Epithelial cell of esophagus (primary cell): ENCODE measurements at regions not wholly inside any gene's neighbourhood (a gene's known extent, or its start where the extent isn't known, plus 50 kb on each side); places are given as distances from the start of the nearest gene placed in this dataset.

Experiments used
- DNase-seq: peaks from one replicate; pipeline ENCODE4 v3.0.0; 2010; ENCODE audit warnings: low read depth
- H3K4me3 ChIP-seq: 2 replicates; pipeline ENCODE4 v1.5.1; 2011; ENCODE audit warnings: mild to moderate bottlenecking, low read length, control low read depth
- CTCF ChIP-seq: IDR thresholded peaks from 2 replicates; pipeline ENCODE4 v1.5.1; 2011; ENCODE audit warnings: low read depth, mild to moderate bottlenecking, low read length, control low read depth, inconsistent platforms; ENCODE audit not compliant: insufficient read depth; ENCODE audit errors: missing control alignments

- TF ChIP-seq CTCF: no peak
- no peak overlapping the region for H3K4me3 ChIP-seq
- no peak for DNase-seq
Observed at GRCh38 chr1:87744763-87745162, 416.1 kb downstream of the LMO4 start.

- DNase-seq: no peak
- no peak for TF ChIP-seq CTCF
- H3K4me3 ChIP-seq: no peak overlapping the region
Observed at GRCh38 chr1:87753366-87753765, 424.7 kb downstream of the LMO4 start.

GRCh38 chr1:87754139-87754538, 425.5 kb downstream of the LMO4 start:
- DNase-seq: no peak
- TF ChIP-seq CTCF: no peak
- no peak overlapping the region for H3K4me3 ChIP-seq

GRCh38 chr1:87757676-87758075, 429.0 kb downstream of the LMO4 start:
- no peak for TF ChIP-seq CTCF
- DNase-seq: no peak
- H3K4me3 ChIP-seq: no peak overlapping the region

GRCh38 chr1:87759421-87760087, 430.9 kb downstream of the LMO4 start:
- TF ChIP-seq CTCF: no peak
- H3K4me3 ChIP-seq: no peak overlapping the region
- DNase-seq: no peak

- no peak for DNase-seq
- no peak for TF ChIP-seq CTCF
- H3K4me3 ChIP-seq: no peak overlapping the region
Observed at GRCh38 chr1:87760155-87760554, 431.5 kb downstream of the LMO4 start.

- no peak for TF ChIP-seq CTCF
- DNase-seq: no peak
Observed at GRCh38 chr1:87760654-87761053, 432.0 kb downstream of the LMO4 start.

More at GRCh38 chr1:87760654-87761053, 432.0 kb downstream of the LMO4 start:
- no peak overlapping the region for H3K4me3 ChIP-seq
